Cardiac muscle cell (in vitro differentiated cells and primary cell): ENCODE measurements at regions not wholly inside any gene's neighbourhood (a gene's known extent, or its start where the extent isn't known, plus 50 kb on each side); places are given as distances from the start of the nearest gene placed in this dataset.

ENCODE experiments used
- DNase-seq, 2 donors: peaks; one replicate each; pipeline versions ENCODE4 v3.0.0 to v3.0.0-alpha.2; 2010 to 2017; ENCODE audit warnings: low read depth in 1 of 2, low spot score in 1 of 2
- H3K27ac ChIP-seq: fragments of 200-600 bp; sonication (generic); 2 replicates; pipeline ENCODE4 v1.5.1; 2016
- H3K27me3 ChIP-seq: fragments of 200-600 bp; sonication (generic); 2 replicates; pipeline ENCODE4 v1.6.0; 2016; ENCODE audit warnings: control low read depth
- H3K36me3 ChIP-seq: fragments of 200-600 bp; sonication (generic); 2 replicates; pipeline ENCODE4 v1.5.1; 2016; ENCODE audit warnings: control low read depth
- H3K4me1 ChIP-seq: fragments of 200-600 bp; sonication (generic); 2 replicates; pipeline ENCODE4 v1.8.1; 2017; ENCODE audit warnings: low read depth, mild to moderate bottlenecking, mixed run types
- H3K4me3 ChIP-seq: fragments of 200-600 bp; sonication (generic); 2 replicates; pipeline ENCODE4 v1.5.1; 2016; ENCODE audit warnings: mild to moderate bottlenecking
- H3K9me3 ChIP-seq: fragments of 200-600 bp; sonication (generic); 2 replicates; pipeline ENCODE4 v1.5.1; 2017; ENCODE audit warnings: low read depth, mild to moderate bottlenecking, control low read depth
- TF ChIP-seq, protein P1 (sequence below): IDR thresholded peaks from 2 replicates; pipeline ENCODE4 v1.5.1; 2012; ENCODE audit warnings: low read depth, mild to moderate bottlenecking, low read length

- no peak for DNase-seq
Observed at GRCh38 chr18:1253827-1254226, 349.2 kb downstream of the ADCYAP1 start.

DNA sequence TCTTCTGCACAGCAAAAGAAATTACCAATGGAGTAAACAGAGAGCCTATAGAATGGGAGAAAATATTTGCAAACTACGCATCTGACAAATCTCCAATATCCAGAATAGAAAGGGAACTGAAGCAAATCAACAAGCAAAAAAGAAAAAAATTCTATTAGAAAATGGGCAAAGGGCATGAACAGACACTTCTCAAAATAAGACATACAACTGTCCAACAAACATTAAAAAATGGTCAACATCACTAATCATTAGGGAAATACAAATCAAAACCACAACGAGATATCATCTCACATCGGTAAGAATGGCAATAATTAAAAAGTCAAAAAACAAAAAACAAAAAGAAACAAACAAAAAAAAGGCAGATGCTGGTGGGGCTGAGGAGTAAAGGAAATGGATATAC lies 356.4 kb downstream of the ADCYAP1 start:
- no peak for DNase-seq
- Histone ChIP-seq H3K4me3 (no peak overlapping the region), H3K9me3 (no peaks in the 10 kb centered on the region), H3K36me3 (no peaks in the 10 kb centered on the region), H3K27ac (no peak overlapping the region), H3K4me1 (no peaks in the 10 kb centered on the region), H3K27me3 (no peaks in the 10 kb centered on the region)
- TF ChIP-seq, protein P1, sequence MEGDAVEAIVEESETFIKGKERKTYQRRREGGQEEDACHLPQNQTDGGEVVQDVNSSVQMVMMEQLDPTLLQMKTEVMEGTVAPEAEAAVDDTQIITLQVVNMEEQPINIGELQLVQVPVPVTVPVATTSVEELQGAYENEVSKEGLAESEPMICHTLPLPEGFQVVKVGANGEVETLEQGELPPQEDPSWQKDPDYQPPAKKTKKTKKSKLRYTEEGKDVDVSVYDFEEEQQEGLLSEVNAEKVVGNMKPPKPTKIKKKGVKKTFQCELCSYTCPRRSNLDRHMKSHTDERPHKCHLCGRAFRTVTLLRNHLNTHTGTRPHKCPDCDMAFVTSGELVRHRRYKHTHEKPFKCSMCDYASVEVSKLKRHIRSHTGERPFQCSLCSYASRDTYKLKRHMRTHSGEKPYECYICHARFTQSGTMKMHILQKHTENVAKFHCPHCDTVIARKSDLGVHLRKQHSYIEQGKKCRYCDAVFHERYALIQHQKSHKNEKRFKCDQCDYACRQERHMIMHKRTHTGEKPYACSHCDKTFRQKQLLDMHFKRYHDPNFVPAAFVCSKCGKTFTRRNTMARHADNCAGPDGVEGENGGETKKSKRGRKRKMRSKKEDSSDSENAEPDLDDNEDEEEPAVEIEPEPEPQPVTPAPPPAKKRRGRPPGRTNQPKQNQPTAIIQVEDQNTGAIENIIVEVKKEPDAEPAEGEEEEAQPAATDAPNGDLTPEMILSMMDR, result no peak

More at GRCh38 chr18:1253827-1254226, 349.2 kb downstream of the ADCYAP1 start:
- TF ChIP-seq, protein P1, result no peak
- Histone ChIP-seq H3K4me1 (no peaks in the 10 kb centered on the region), H3K27ac (no peak overlapping the region), H3K9me3 (no peaks in the 10 kb centered on the region), H3K36me3 (no peaks in the 10 kb centered on the region), H3K27me3 (no peaks in the 10 kb centered on the region), H3K4me3 (no peak overlapping the region)

- TF ChIP-seq, protein P1, result no peak
- Histone ChIP-seq H3K4me3 (no peak overlapping the region), H3K36me3 (no peaks in the 10 kb centered on the region), H3K27ac (no peak overlapping the region), H3K27me3 (no peaks in the 10 kb centered on the region), H3K4me1 (no peaks in the 10 kb centered on the region), H3K9me3 (no peaks in the 10 kb centered on the region)
- DNase-seq, result no peak
Observed at GRCh38 chr18:1267021-1267420, 362.4 kb downstream of the ADCYAP1 start.

GRCh38 chr18:1270081-1270480 lies 365.4 kb downstream of the ADCYAP1 start:
- no peak for DNase-seq
- Histone ChIP-seq H3K4me1 (no peaks in the 10 kb centered on the region), H3K36me3 (no peaks in the 10 kb centered on the region), H3K27ac (no peak overlapping the region), H3K4me3 (no peak overlapping the region), H3K27me3 (no peaks in the 10 kb centered on the region), H3K9me3 (no peaks in the 10 kb centered on the region)
- TF ChIP-seq, protein P1, result no peak

DNA sequence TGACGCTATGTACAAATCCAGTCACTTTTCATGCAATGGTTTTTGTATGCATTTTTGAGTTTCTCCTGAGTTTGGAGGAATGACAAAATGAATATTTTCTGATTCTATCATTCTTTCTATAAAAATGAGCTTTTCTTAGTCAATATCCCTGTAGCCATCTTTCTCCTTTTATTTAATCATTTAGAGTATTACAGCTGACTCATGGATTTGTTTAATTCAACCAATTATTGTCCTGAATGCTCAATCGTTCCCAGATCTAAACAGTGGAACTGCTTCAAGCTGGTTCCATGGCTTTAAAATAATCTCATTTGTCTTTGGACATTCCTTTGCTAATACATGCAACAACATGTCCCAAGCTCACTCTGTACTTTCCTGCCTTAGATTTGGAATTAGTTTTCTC lies 368.8 kb downstream of the ADCYAP1 start:
- TF ChIP-seq, protein P1, result no peak

GRCh38 chr18:1292167-1292566 lies 387.5 kb downstream of the ADCYAP1 start:
- TF ChIP-seq, protein P1, result no peak
- Histone ChIP-seq H3K27me3 (no peaks in the 10 kb centered on the region), H3K4me3 (no peak overlapping the region), H3K36me3 (no peaks in the 10 kb centered on the region), H3K9me3 (no peaks in the 10 kb centered on the region), H3K27ac (no peak overlapping the region), H3K4me1 (no peaks in the 10 kb centered on the region)
- DNase-seq, result no peak

More for the DNA sequence above, 368.8 kb downstream of the ADCYAP1 start:
- Histone ChIP-seq H3K27me3 (no peaks in the 10 kb centered on the region), H3K9me3 (no peaks in the 10 kb centered on the region), H3K4me3 (no peak overlapping the region), H3K36me3 (no peaks in the 10 kb centered on the region), H3K4me1 (no peaks in the 10 kb centered on the region), H3K27ac (no peak overlapping the region)
- no peak for DNase-seq
